Type B pancreatic cell (in vitro differentiated cells): ENCODE measurements at regions not wholly inside any gene's neighbourhood (a gene's known extent, or its start where the extent isn't known, plus 50 kb on each side); places are given as distances from the start of the nearest gene placed in this dataset.

Experiments
- DNase-seq: peaks from one replicate; pipeline ENCODE4 v3.0.0; 2021; ENCODE audit warnings: mixed read lengths; ENCODE audit not compliant: unreplicated experiment; ENCODE audit errors: extremely low spot score
- H3K27ac Mint-ChIP-seq: 2 replicates; pipeline ENCODE4 v1.8.0; 2021; ENCODE audit warnings: mild to moderate bottlenecking, mixed read lengths
- H3K27me3 Mint-ChIP-seq: 2 replicates; pipeline ENCODE4 v1.8.0; 2021; ENCODE audit warnings: mixed read lengths
- H3K36me3 Mint-ChIP-seq: 2 replicates; pipeline ENCODE4 v1.8.0; 2021; ENCODE audit warnings: mixed read lengths
- H3K4me1 Mint-ChIP-seq: one replicate; pipeline ENCODE4 v1.8.0; 2021; ENCODE audit warnings: mixed read lengths; ENCODE audit not compliant: unreplicated experiment
- H3K4me3 Mint-ChIP-seq: 2 replicates; pipeline ENCODE4 v1.8.0; 2021; ENCODE audit warnings: mild to moderate bottlenecking, mixed read lengths
- H3K9me3 Mint-ChIP-seq: 2 replicates; pipeline ENCODE4 v1.8.0; 2021; ENCODE audit warnings: mixed read lengths
- CTCF ChIP-seq: fragments of 200-600 bp; sonication (generic); conservative IDR thresholded peaks from 2 replicates; pipeline ENCODE4 v1.5.0; 2021; ENCODE audit warnings: antibody characterized with exemption, mild to moderate bottlenecking

DNA sequence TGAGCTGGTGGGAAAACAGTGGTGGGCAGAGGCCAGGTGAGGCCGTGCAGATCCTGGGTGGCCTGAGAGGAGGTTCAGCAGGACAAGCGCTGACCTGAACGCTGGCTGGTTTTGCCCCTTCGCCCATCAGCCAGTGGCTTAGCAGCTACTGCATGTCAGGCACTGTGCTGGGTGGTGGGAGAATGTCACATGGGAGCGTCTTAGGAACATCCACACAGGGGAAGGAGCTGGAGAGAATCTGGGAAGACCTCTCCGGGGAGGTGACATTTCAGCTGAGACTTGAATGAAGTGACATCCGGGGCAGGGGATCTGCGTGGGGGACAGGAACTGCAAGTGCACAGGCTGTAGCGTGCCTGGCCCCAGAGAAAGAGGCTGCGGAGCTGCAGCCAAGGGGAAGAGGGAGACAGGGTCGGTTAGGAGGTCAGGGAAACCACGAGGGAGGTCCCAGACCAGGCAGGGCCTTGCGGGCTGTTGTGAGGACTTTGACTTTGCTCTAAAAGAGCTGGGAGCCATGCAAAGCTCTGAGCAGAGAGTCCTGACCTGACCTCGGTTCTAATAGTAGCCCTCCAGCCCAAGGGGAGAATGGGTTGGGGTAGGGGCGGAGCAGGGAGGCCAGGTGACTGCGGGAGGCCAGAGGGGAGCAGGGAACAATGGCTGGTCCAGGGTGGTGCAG is 156.8 kb upstream of the PTPN1 start:
- Mint-ChIP-seq H3K36me3 (no peaks in the 10 kb centered on the region), H3K27ac (no peak overlapping the region), H3K27me3 (no peaks in the 10 kb centered on the region), H3K9me3 (no peaks in the 10 kb centered on the region), H3K4me1 (peaks cover 24% of the 10 kb centered on the region), H3K4me3 (no peak overlapping the region)
- DNase-seq: no peak
- TF ChIP-seq CTCF: no peak

DNA sequence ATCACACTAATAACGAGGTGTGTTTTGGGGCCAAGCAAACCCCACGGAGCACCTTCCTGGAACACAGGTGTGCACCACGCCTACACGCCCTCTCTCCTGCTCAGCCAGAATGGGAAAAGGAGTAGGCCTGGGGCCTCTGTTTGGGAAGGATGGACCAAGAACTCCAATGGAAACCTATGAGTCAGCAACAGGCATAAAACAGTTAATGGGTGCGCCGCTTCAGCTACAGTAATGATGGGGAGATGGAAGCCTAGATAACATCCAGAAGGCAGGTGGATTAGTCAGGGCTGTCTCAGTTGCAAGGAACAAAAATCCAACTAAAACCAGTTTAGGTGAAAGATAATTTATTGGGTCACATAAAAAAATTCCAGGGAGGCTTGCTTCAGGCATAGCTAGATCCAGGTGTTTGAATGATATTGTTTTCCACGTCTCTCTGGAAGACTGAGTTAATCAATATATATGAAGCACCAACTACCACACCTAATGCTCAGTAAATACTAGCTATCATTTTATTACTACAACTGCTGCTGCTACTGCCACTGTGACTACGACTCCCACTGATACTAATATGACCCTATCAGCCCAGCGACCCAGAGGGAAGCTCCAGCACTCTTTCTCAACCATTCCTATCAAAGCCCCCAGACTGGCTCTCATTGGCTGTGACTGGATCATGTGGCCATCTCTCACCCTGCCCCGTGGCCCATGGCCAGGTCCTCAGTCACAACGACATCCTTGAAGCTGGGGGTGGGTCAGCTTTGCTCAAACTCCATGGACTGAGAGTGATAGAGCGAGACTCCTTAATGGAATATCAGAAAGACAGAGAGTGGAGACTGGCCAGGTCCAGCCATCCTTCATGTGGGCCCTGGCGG is 155.2 kb upstream of the PTPN1 start:
- H3K9me3 Mint-ChIP-seq: no peaks in the 10 kb centered on the region
- peak overlapping the region; percentile 61 for H3K27ac Mint-ChIP-seq
- H3K4me3 Mint-ChIP-seq: no peak overlapping the region
- H3K27me3 Mint-ChIP-seq: no peaks in the 10 kb centered on the region
- H3K36me3 Mint-ChIP-seq: no peaks in the 10 kb centered on the region
- no peak for TF ChIP-seq CTCF
- peaks cover 35% of the 10 kb centered on the region for H3K4me1 Mint-ChIP-seq
- DNase-seq: no peak

DNA sequence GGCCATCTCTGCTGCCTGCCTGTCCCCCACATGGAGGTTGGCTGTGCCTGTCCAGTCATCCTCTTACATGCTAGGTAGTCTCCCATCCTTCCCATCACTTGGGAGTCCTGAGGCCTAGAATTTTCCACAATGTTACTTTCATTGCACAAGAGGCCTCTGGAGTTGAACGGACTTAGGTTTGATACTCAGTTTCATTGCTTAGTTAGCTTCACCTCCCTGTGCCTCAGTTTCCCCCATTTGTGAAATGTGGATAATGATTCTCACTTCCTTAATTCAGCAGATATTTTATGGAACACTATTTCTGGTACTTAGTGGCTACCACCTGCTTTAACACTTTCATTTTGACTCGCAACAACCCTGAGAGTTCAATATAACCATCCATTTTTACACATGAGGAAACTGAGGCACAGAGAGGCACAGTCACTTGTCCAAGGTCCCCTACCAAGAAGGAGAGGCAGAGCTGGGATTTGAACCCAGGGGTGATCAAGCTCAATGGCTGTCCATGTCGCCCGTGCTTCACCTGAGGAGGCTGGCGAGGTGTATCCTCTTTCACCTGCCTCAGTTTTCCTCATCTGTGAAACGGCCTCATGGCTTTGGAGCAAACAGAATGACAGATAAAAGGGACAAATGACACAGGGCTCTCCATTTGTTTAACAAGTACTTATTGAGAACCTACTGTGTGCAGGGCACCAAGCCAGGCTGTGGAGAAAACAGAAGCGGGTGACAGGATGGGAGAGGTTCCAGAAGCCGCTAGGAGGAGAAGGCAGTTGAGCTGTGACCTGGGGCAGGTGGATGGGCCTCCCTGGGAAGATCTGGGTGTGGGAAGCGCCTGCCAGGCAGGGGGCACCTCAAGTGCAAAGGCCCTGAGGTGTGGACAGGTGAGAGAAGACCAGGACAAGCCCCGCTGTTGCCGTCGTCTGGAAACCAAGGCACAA is 154.3 kb upstream of the PTPN1 start:
- Mint-ChIP-seq H3K36me3 (no peaks in the 10 kb centered on the region), H3K27me3 (no peaks in the 10 kb centered on the region), H3K4me1 (peaks cover 35% of the 10 kb centered on the region), H3K9me3 (no peaks in the 10 kb centered on the region), H3K27ac (peak overlapping the region; percentile 61), H3K4me3 (no peak overlapping the region)
- DNase-seq: no peak
- TF ChIP-seq CTCF: no peak

DNA sequence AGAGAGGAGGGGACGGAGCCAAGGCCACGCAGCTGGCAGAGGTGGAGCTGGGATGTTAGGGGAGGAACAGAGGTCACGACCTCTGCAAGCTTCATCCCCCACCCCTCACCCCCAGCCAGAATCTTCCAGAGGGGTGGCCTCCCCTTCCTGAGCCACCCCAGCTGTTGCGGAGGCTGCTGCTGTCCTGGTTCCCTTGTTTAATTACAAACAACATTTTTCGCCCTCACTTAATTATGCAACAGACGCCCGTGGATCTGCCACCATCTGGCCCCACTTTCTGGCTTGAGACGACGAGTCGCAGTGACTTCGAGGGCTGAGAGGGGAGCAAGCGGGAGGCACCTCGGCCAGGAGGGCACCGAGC is 153.7 kb upstream of the PTPN1 start:
- Mint-ChIP-seq H3K9me3 (no peaks in the 10 kb centered on the region), H3K27ac (no peak overlapping the region), H3K4me1 (peaks cover 39% of the 10 kb centered on the region), H3K27me3 (no peaks in the 10 kb centered on the region), H3K36me3 (no peaks in the 10 kb centered on the region), H3K4me3 (no peak overlapping the region)
- no peak for TF ChIP-seq CTCF
- no peak for DNase-seq

- Mint-ChIP-seq H3K9me3 (no peaks in the 10 kb centered on the region), H3K27me3 (no peaks in the 10 kb centered on the region), H3K4me1 (peaks cover 39% of the 10 kb centered on the region), H3K4me3 (no peak overlapping the region), H3K27ac (no peak overlapping the region), H3K36me3 (no peaks in the 10 kb centered on the region)
- DNase-seq: no peak
- no peak for TF ChIP-seq CTCF
These were observed 153.0 kb upstream of the PTPN1 start for GRCh38 chr20:50356962-50357782.
